Activated T-cell treated with anti-CD3 and anti-CD28 coated beads for 4 hours (primary cell): ENCODE measurements at regions not wholly inside any gene's neighbourhood (a gene's known extent, or its start where the extent isn't known, plus 50 kb on each side); places are given as distances from the start of the nearest gene placed in this dataset.

ENCODE experiments used
- DNase-seq: peaks from one replicate; pipeline ENCODE4 v3.0.0-alpha.2; 2020

GRCh38 chr1:30310966-30311742 lies 412.2 kb downstream of the MATN1 start:
- no peak for DNase-seq

- DNase-seq, result no peak
Measured at GRCh38 chr1:30307182-30307581, 416.2 kb downstream of the MATN1 start.

GRCh38 chr1:30305519-30305918 lies 417.9 kb downstream of the MATN1 start:
- no peak for DNase-seq

GRCh38 chr1:30305061-30305460 lies 418.3 kb downstream of the MATN1 start:
- no peak for DNase-seq

- DNase-seq, result no peak
Measured at GRCh38 chr1:30304080-30304479, 419.3 kb downstream of the MATN1 start.

GRCh38 chr1:30303387-30303786 lies 420.0 kb downstream of the MATN1 start:
- DNase-seq, result no peak

GRCh38 chr1:30302858-30303257 lies 420.5 kb downstream of the MATN1 start:
- no peak for DNase-seq

- no peak for DNase-seq
Measured at GRCh38 chr1:30300669-30301068, 422.7 kb downstream of the MATN1 start.

- no peak for DNase-seq
Measured at GRCh38 chr1:30299393-30299792, 424.0 kb downstream of the MATN1 start.

- DNase-seq, result no peak
Measured at GRCh38 chr1:30295674-30296073, 427.7 kb downstream of the MATN1 start.

GRCh38 chr1:30295266-30295665 lies 428.1 kb downstream of the MATN1 start:
- DNase-seq, result no peak

GRCh38 chr1:30294508-30294907 lies 428.9 kb downstream of the MATN1 start:
- DNase-seq, result no peak

- DNase-seq, result no peak
Measured at GRCh38 chr1:30292451-30292850, 430.9 kb downstream of the MATN1 start.

- DNase-seq, result no peak
Measured at GRCh38 chr1:30291526-30291925, 431.9 kb downstream of the MATN1 start.

- no peak for DNase-seq
Measured at GRCh38 chr1:30290581-30290980, 432.8 kb downstream of the MATN1 start.

- no peak for DNase-seq
Measured at GRCh38 chr1:30287976-30288375, 435.4 kb downstream of the MATN1 start.

- no peak for DNase-seq
Measured at GRCh38 chr1:30286988-30287839, 436.2 kb downstream of the MATN1 start.

- no peak for DNase-seq
Measured at GRCh38 chr1:30286241-30286987, 437.0 kb downstream of the MATN1 start.

- DNase-seq, result no peak
Measured at GRCh38 chr1:30285501-30285932, 437.9 kb downstream of the MATN1 start.

GRCh38 chr1:30284728-30285475 lies 438.5 kb downstream of the MATN1 start:
- no peak for DNase-seq

GRCh38 chr1:30284226-30284625 lies 439.2 kb downstream of the MATN1 start:
- DNase-seq, result no peak

GRCh38 chr1:30283199-30283962 lies 440.0 kb downstream of the MATN1 start:
- DNase-seq, result no peak
